H9 (cell line): ENCODE measurements at regions not wholly inside any gene's neighbourhood (a gene's known extent, or its start where the extent isn't known, plus 50 kb on each side); places are given as distances from the start of the nearest gene placed in this dataset.

Experiments
- DNase-seq: peaks from one replicate; pipeline ENCODE4 v3.0.0-alpha.2; 2017
- H2AFZ ChIP-seq: one replicate; pipeline ENCODE4 v1.6.1; 2013; ENCODE audit warnings: mild to moderate bottlenecking, low read length, control low read depth, moderate library complexity
- H2AK5ac ChIP-seq: 2 replicates; pipeline ENCODE4 v1.6.1; 2013; ENCODE audit warnings: low read length, control low read depth, mixed read lengths; ENCODE audit not compliant: insufficient read length
- H2BK120ac ChIP-seq: one replicate; pipeline ENCODE4 v1.6.1; 2013; ENCODE audit warnings: low read depth, mild to moderate bottlenecking, low read length, control low read depth, inconsistent platforms; ENCODE audit not compliant: poor library complexity, severe bottlenecking
- H2BK12ac ChIP-seq: 2 replicates; pipeline ENCODE4 v1.6.1; 2013; ENCODE audit warnings: low read length, control low read depth, mixed read lengths, low read depth; ENCODE audit not compliant: insufficient read length
- H2BK15ac ChIP-seq: 2 replicates; pipeline ENCODE4 v1.6.1; 2013; ENCODE audit warnings: low read depth, low read length, control low read depth
- H2BK20ac ChIP-seq: one replicate; pipeline ENCODE4 v1.6.1; 2013; ENCODE audit warnings: low read depth, mild to moderate bottlenecking, low read length, control low read depth, inconsistent platforms; ENCODE audit not compliant: poor library complexity, severe bottlenecking
- H2BK5ac ChIP-seq: 2 replicates; pipeline ENCODE4 v1.6.1; 2013; ENCODE audit warnings: low read length, control low read depth, mixed read lengths; ENCODE audit not compliant: insufficient read length
- H3K14ac ChIP-seq: 2 replicates; pipeline ENCODE4 v1.6.1; 2013; ENCODE audit warnings: low read length, control low read depth; ENCODE audit not compliant: insufficient read depth
- H3K18ac ChIP-seq: 2 replicates; pipeline ENCODE4 v1.6.1; 2013; ENCODE audit warnings: low read depth, mild to moderate bottlenecking, mixed read lengths, low read length, control low read depth; ENCODE audit not compliant: insufficient read length
- H3K23ac ChIP-seq: 2 replicates; pipeline ENCODE4 v1.6.1; 2013; ENCODE audit warnings: low read length, control low read depth, mixed read lengths, low read depth; ENCODE audit not compliant: insufficient read length
- H3K23me2 ChIP-seq: 2 replicates; pipeline ENCODE4 v1.6.1; 2013; ENCODE audit warnings: low read depth, mild to moderate bottlenecking, mixed read lengths, low read length, control low read depth; ENCODE audit not compliant: insufficient read length, poor library complexity, severe bottlenecking
- H3K27ac ChIP-seq: 2 replicates; pipeline ENCODE4 v1.5.1; 2013; ENCODE audit warnings: low read length, control low read depth, mixed read lengths, low read depth; ENCODE audit not compliant: insufficient read length
- H3K27me3 ChIP-seq: 2 replicates; pipeline ENCODE4 v1.6.1; 2013; ENCODE audit warnings: low read length, control low read depth, inconsistent platforms; ENCODE audit not compliant: insufficient read depth
- H3K4ac ChIP-seq: 2 replicates; pipeline ENCODE4 v1.6.1; 2013; ENCODE audit warnings: low read depth, mild to moderate bottlenecking, control low read depth, inconsistent platforms, low read length, moderate library complexity
- H3K4me1 ChIP-seq: 2 replicates; pipeline ENCODE4 v1.6.1; 2013; ENCODE audit warnings: low read length, control low read depth, inconsistent platforms; ENCODE audit not compliant: insufficient read depth
- H3K4me2 ChIP-seq: 2 replicates; pipeline ENCODE4 v1.6.1; 2013; ENCODE audit warnings: low read length, control low read depth, mixed read lengths; ENCODE audit not compliant: insufficient read length, insufficient read depth
- H3K56ac ChIP-seq: 2 replicates; pipeline ENCODE4 v1.6.1; 2013; ENCODE audit warnings: low read depth, mild to moderate bottlenecking, mixed read lengths, low read length, control low read depth; ENCODE audit not compliant: insufficient read length
- H3K79me1 ChIP-seq: 2 replicates; pipeline ENCODE4 v1.6.1; 2013; ENCODE audit warnings: low read depth, mild to moderate bottlenecking, moderate library complexity, low read length, control low read depth, inconsistent platforms; ENCODE audit not compliant: insufficient read depth, poor library complexity, severe bottlenecking
- H3K79me2 ChIP-seq: 2 replicates; pipeline ENCODE4 v1.6.1; 2013; ENCODE audit warnings: low read length, control low read depth, inconsistent platforms; ENCODE audit not compliant: insufficient read depth
- H3K9ac ChIP-seq: 2 replicates; pipeline ENCODE4 v1.6.1; 2013; ENCODE audit warnings: low read length, control low read depth, mixed read lengths; ENCODE audit not compliant: insufficient read length; ENCODE audit errors: extremely low read depth
- H3K9me3 ChIP-seq: one replicate; pipeline ENCODE4 v1.6.1; 2013; ENCODE audit warnings: low read depth, low read length, inconsistent platforms; ENCODE audit not compliant: control insufficient read depth
- H3T11ph ChIP-seq: one replicate; pipeline ENCODE4 v1.6.1; 2013; ENCODE audit warnings: mild to moderate bottlenecking, low read length, control low read depth, inconsistent platforms
- H4K20me1 ChIP-seq: one replicate; pipeline ENCODE4 v1.6.1; 2013; ENCODE audit not compliant: control insufficient read depth, insufficient read length, insufficient read depth
- H4K5ac ChIP-seq: 2 replicates; pipeline ENCODE4 v1.6.1; 2013; ENCODE audit warnings: low read depth, mild to moderate bottlenecking, mixed read lengths, low read length, control low read depth; ENCODE audit not compliant: insufficient read length
- H4K8ac ChIP-seq: replicated peaks from 2 replicates; pipeline ENCODE4 v1.6.1; 2013; ENCODE audit warnings: low read length, control low read depth, mixed read lengths, low read depth; ENCODE audit not compliant: insufficient read length
- H4K91ac ChIP-seq: 2 replicates; pipeline ENCODE4 v1.6.1; 2013; ENCODE audit warnings: low read depth, mild to moderate bottlenecking, moderate library complexity, mixed read lengths, low read length, control low read depth; ENCODE audit not compliant: insufficient read length
- H3K27ac Mint-ChIP-seq, 3 experiments: 2 replicates in 2 of 3; 3 replicates in 1 of 3; pipeline ENCODE4 v1.8.0; 2020 to 2021; ENCODE audit warnings: mixed read lengths in 3 of 3, mild to moderate bottlenecking in 1 of 3, moderate library complexity in 1 of 3
- H3K27me3 Mint-ChIP-seq: 2 replicates; pipeline ENCODE4 v1.8.0; 2021; ENCODE audit warnings: low read depth, mild to moderate bottlenecking, moderate library complexity, mixed read lengths
- H3K36me3 Mint-ChIP-seq, 3 experiments: 2 replicates in 2 of 3; 3 replicates in 1 of 3; pipeline ENCODE4 v1.8.0; 2020 to 2021; ENCODE audit warnings: low read depth in 3 of 3, mixed read lengths in 3 of 3; ENCODE audit not compliant: insufficient read depth in 1 of 3
- H3K4me1 Mint-ChIP-seq, 2 experiments: 2 replicates each; pipeline ENCODE4 v1.8.0; 2020; ENCODE audit warnings: mixed read lengths in 2 of 2
- H3K4me3 Mint-ChIP-seq, 2 experiments: 2 replicates in 1 of 2; 3 replicates in 1 of 2; pipeline ENCODE4 v1.8.0; 2020 to 2021; ENCODE audit warnings: mild to moderate bottlenecking in 2 of 2, mixed read lengths in 2 of 2, moderate library complexity in 1 of 2
- H3K9me3 Mint-ChIP-seq, 2 experiments: 2 replicates in 1 of 2; 3 replicates in 1 of 2; pipeline ENCODE4 v1.8.0; 2020; ENCODE audit warnings: mild to moderate bottlenecking in 2 of 2, mixed read lengths in 2 of 2, moderate library complexity in 1 of 2
- WGBS: extraction: QIAGEN DNeasy Blood & Tissue Kit; methylation state at CpG from one replicate; pipeline ENCODE4 v1.1.7; 2013; ENCODE audit warnings: missing lambda C conversion rate, low lambda C conversion rate, mixed read lengths; ENCODE audit not compliant: insufficient read length; ENCODE audit errors: extremely low coverage; 5-methylcytosine and 5-hydroxymethylcytosine counted together
- TF ChIP-seq, protein P1 (sequence below): fragments of 200-600 bp; sonication (generic); conservative IDR thresholded peaks from 3 replicates; pipeline ENCODE4 v1.8.0; 2021; ENCODE audit warnings: antibody characterized with exemption, mild to moderate bottlenecking

DNA sequence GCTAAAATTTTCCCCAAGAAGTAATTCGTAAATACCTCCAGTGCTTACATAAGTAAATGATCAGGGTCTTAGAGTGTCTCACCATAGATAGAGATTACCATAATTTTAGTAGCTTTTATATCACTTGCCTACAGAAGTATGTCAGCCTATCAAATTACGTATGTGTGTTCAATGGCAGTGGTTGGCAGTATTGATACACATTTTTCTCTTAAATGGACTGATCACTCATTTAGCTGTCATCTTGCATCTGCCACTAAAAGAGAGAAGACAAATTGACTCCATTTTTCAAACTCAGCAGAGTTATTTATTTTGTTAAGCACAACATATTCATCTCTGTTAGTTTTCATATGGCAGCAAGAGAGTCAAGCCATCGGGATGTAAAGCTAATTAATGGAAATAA lies 413.1 kb upstream of the CLEC14A start:
- H3K9me3 ChIP-seq = no peaks in the 10 kb centered on the region
- no peak overlapping the region for H4K91ac ChIP-seq
- H2BK120ac ChIP-seq = no peak overlapping the region
- H3K4ac ChIP-seq = no peak overlapping the region
- no peak overlapping the region for H2BK12ac ChIP-seq
- H3K27me3 Mint-ChIP-seq = peaks cover 4% of the 10 kb centered on the region
- H2AFZ ChIP-seq = no peak overlapping the region
- no peak overlapping the region for H3K27ac ChIP-seq
- TF ChIP-seq, protein P1, sequence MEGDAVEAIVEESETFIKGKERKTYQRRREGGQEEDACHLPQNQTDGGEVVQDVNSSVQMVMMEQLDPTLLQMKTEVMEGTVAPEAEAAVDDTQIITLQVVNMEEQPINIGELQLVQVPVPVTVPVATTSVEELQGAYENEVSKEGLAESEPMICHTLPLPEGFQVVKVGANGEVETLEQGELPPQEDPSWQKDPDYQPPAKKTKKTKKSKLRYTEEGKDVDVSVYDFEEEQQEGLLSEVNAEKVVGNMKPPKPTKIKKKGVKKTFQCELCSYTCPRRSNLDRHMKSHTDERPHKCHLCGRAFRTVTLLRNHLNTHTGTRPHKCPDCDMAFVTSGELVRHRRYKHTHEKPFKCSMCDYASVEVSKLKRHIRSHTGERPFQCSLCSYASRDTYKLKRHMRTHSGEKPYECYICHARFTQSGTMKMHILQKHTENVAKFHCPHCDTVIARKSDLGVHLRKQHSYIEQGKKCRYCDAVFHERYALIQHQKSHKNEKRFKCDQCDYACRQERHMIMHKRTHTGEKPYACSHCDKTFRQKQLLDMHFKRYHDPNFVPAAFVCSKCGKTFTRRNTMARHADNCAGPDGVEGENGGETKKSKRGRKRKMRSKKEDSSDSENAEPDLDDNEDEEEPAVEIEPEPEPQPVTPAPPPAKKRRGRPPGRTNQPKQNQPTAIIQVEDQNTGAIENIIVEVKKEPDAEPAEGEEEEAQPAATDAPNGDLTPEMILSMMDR = no peak
- H3K4me2 ChIP-seq = no peak overlapping the region
- DNase-seq = no peak
- H3K79me1 ChIP-seq = no peaks in the 10 kb centered on the region
- no peak overlapping the region for H3K18ac ChIP-seq
- no peak overlapping the region for H2BK5ac ChIP-seq
- no peak overlapping the region for H3T11ph ChIP-seq
- no CpG with 5 or more reads among the region's 3 CpGs for WGBS
- H4K8ac ChIP-seq = no peak overlapping the region
- no peak overlapping the region for H4K5ac ChIP-seq
- no peaks in the 10 kb centered on the region for H3K23me2 ChIP-seq
- no peak overlapping the region for H2BK20ac ChIP-seq
- no peaks in the 10 kb centered on the region for H3K79me2 ChIP-seq
- H4K20me1 ChIP-seq = no peaks in the 10 kb centered on the region
- no peaks in the 10 kb centered on the region for H3K4me1 Mint-ChIP-seq
- no peaks in the 10 kb centered on the region for H3K27me3 ChIP-seq
- no peak overlapping the region for H3K4me3 Mint-ChIP-seq
- H3K9me3 Mint-ChIP-seq = no peaks in the 10 kb centered on the region; a peak in 1 of 5 replicates
- H3K4me1 ChIP-seq = no peaks in the 10 kb centered on the region
- H3K14ac ChIP-seq = no peak overlapping the region
- no peak overlapping the region for H3K9ac ChIP-seq
- H2AK5ac ChIP-seq = no peak overlapping the region
- no peak overlapping the region for H3K23ac ChIP-seq
- no peak overlapping the region for H3K56ac ChIP-seq
- H2BK15ac ChIP-seq = no peak overlapping the region
- no peaks in the 10 kb centered on the region for H3K36me3 Mint-ChIP-seq
- no peak overlapping the region for H3K27ac Mint-ChIP-seq
